ENCODE measurements at regions not wholly inside any gene's neighbourhood (a gene's known extent, or its start where the extent isn't known, plus 50 kb on each side); places are given as distances from the start of the nearest gene placed in this dataset.

- Histone ChIP-seq H3K4me3 (replicated peaks; ENCODE audit: low read depth, low read length) (no peak overlapping the region), H3K27me3 (replicated peaks; ENCODE audit: control insufficient read depth, insufficient read depth, low read length) (no peaks in the 10 kb centered on the region), H3K36me3 (ENCODE audit: control insufficient read depth, insufficient read depth, low read length) (no peaks in the 10 kb centered on the region)
- TF ChIP-seq CTCF (IDR thresholded peaks at IDR 0.05; ENCODE audit: insufficient read depth, low read length, poor library complexity, severe bottlenecking), result no peak
- no peak for DNase-seq (ENCODE audit: extremely low read depth, insufficient read length)
Measured at GRCh38 chr2:151178207-151178606, 83.5 kb downstream of the RBM43 start.

DNA sequence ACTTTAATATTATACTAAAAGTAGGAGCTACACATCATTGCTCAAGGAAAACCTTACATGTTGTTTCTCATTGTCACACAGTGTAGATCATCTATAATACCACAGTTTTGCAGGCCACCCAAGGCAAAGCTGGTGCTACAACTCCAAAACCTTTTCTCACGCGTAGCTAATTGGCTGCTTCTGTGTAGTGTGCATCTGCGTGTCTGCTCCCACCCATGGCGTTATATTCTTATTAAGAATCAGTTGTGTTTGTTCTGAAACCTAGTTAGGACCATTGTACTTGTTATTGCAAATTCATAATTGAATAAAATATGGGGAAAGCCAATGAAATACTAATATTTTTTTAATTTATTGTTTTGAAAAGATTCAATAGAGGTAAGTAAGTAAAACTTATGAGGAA, 83.9 kb downstream of the RBM43 start:
- DNase-seq (ENCODE audit: extremely low read depth, insufficient read length), result no peak
- Histone ChIP-seq H3K36me3 (ENCODE audit: control insufficient read depth, insufficient read depth, low read length) (no peaks in the 10 kb centered on the region), H3K27me3 (replicated peaks; ENCODE audit: control insufficient read depth, insufficient read depth, low read length) (no peaks in the 10 kb centered on the region), H3K4me3 (replicated peaks; ENCODE audit: low read depth, low read length) (no peak overlapping the region)
- no peak for TF ChIP-seq CTCF (IDR thresholded peaks at IDR 0.05; ENCODE audit: insufficient read depth, low read length, poor library complexity, severe bottlenecking)

DNA sequence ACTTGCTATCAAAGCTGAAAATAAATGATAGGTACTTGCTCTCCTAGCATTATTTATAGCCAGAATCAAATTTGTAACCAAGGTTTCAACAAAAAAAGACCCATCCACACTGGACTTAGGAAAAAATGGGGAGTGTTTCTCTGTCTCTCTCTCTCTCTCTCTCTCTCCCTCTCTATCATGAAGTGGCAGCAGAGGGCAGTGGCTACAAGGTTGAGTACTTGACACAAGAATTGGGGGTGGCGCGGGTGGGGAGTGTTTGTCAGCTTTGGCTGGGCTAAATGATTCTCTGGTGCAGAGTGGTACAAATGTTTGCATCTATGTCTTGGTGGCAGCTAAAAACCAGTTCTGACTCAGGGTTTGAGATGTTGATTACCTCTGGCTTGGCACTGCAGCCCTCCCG, 85.0 kb downstream of the RBM43 start:
- no peak for TF ChIP-seq CTCF (IDR thresholded peaks at IDR 0.05; ENCODE audit: insufficient read depth, low read length, poor library complexity, severe bottlenecking)
- Histone ChIP-seq H3K4me3 (replicated peaks; ENCODE audit: low read depth, low read length) (no peak overlapping the region), H3K27me3 (replicated peaks; ENCODE audit: control insufficient read depth, insufficient read depth, low read length) (no peaks in the 10 kb centered on the region), H3K36me3 (ENCODE audit: control insufficient read depth, insufficient read depth, low read length) (no peaks in the 10 kb centered on the region)
- DNase-seq (ENCODE audit: extremely low read depth, insufficient read length), result no peak

DNA sequence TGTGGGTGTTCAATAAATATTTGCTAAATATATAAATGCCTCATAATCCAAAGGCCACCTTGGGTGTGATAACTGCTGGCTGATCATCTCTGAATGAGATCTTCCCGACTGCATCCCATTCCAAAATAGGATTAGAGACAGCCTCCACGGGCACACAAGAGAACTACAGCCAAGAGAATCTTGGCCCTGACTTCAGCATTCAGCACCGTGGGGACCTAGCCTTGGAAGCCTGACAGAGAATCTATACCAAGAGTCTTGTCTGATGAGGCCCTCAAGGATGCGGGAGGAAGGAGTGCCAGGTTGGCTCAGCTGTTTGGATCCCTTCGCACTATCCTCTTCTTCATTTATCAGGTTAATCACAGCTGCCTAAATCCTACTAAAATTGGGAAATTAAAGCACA, 85.8 kb downstream of the RBM43 start:
- TF ChIP-seq CTCF (IDR thresholded peaks at IDR 0.05; ENCODE audit: insufficient read depth, low read length, poor library complexity, severe bottlenecking), result no peak
- no peak for DNase-seq (ENCODE audit: extremely low read depth, insufficient read length)
- Histone ChIP-seq H3K27me3 (replicated peaks; ENCODE audit: control insufficient read depth, insufficient read depth, low read length) (no peaks in the 10 kb centered on the region), H3K4me3 (replicated peaks; ENCODE audit: low read depth, low read length) (no peak overlapping the region), H3K36me3 (ENCODE audit: control insufficient read depth, insufficient read depth, low read length) (no peaks in the 10 kb centered on the region)

GRCh38 chr2:151174127-151174526, 87.5 kb downstream of the RBM43 start:
- TF ChIP-seq CTCF (IDR thresholded peaks at IDR 0.05; ENCODE audit: insufficient read depth, low read length, poor library complexity, severe bottlenecking), result no peak
- Histone ChIP-seq H3K27me3 (replicated peaks; ENCODE audit: control insufficient read depth, insufficient read depth, low read length) (no peaks in the 10 kb centered on the region), H3K36me3 (ENCODE audit: control insufficient read depth, insufficient read depth, low read length) (no peaks in the 10 kb centered on the region), H3K4me3 (replicated peaks; ENCODE audit: low read depth, low read length) (no peak overlapping the region)
- no peak for DNase-seq (ENCODE audit: extremely low read depth, insufficient read length)

DNA sequence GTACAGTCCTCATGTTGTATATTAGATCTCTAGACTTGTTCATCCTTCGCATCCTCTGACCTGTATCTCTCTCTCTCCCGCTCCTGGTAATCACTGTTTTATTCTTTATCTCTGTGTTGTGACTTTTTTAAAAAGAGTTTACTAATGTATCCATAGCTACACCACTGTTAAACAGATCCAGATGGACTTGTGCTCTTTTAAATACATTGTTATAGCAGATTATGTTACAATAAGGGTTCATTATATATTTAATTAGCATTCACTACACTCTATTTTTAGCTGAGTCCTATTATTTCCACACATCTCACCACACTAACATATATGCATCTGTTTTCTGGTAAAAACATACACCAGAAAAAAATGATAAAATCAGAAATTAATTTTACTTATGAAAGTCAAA, 90.5 kb downstream of the RBM43 start:
- H3K27me3 ChIP-seq (replicated peaks; ENCODE audit: control insufficient read depth, insufficient read depth, low read length), result no peaks in the 10 kb centered on the region
- H3K36me3 ChIP-seq (ENCODE audit: control insufficient read depth, insufficient read depth, low read length), result no peaks in the 10 kb centered on the region
- TF ChIP-seq CTCF (IDR thresholded peaks at IDR 0.05; ENCODE audit: insufficient read depth, low read length, poor library complexity, severe bottlenecking), result no peak
- no peak overlapping the region for H3K4me3 ChIP-seq (replicated peaks; ENCODE audit: low read depth, low read length)
- DNase-seq (ENCODE audit: extremely low read depth, insufficient read length), result no peak

Measured in GM06990 (cell line).